GM12878 (cell line): ENCODE measurements at regions not wholly inside any gene's neighbourhood (a gene's known extent, or its start where the extent isn't known, plus 50 kb on each side); places are given as distances from the start of the nearest gene placed in this dataset.

Experiments used
- BRCA1 ChIP-seq: IDR thresholded peaks from 2 replicates; pipeline ENCODE4 v1.6.1; 2011; ENCODE audit warnings: low read depth, low read length, improper control_type of control experiment
- DPF2 ChIP-seq: fragments of 450-650 bp; IDR thresholded peaks from 2 replicates; pipeline ENCODE4 v1.6.1; 2017; ENCODE audit warnings: mild to moderate bottlenecking
- EGR1 ChIP-seq, 2 experiments: IDR thresholded peaks; 1 replicate in 1 of 2; 2 replicates in 1 of 2; pipeline ENCODE4 v1.6.1; 2011 to 2012; ENCODE audit warnings: low read depth in 2 of 2, low read length in 2 of 2, borderline replicate concordance in 1 of 2, mild to moderate bottlenecking in 1 of 2, moderate library complexity in 1 of 2
- HDAC2 ChIP-seq: fragments of 200-600 bp; sonication (generic); IDR thresholded peaks from 2 replicates; pipeline ENCODE4 v1.6.1; 2017
- POLR2A ChIP-seq: IDR thresholded peaks from 2 replicates; pipeline ENCODE4 v1.6.1; 2011; ENCODE audit warnings: low read depth, mild to moderate bottlenecking, low read length
- POLR2AphosphoS5 ChIP-seq: IDR thresholded peaks from 2 replicates; pipeline ENCODE4 v1.6.1; 2011; ENCODE audit warnings: mild to moderate bottlenecking, low read length, inconsistent platforms
- RAD21 ChIP-seq: IDR thresholded peaks from 2 replicates; pipeline ENCODE4 v1.6.1; 2011; ENCODE audit warnings: mild to moderate bottlenecking, low read depth, low read length, moderate library complexity; ENCODE audit not compliant: insufficient read depth
- RFX5 ChIP-seq: IDR thresholded peaks from 2 replicates; pipeline ENCODE4 v1.6.1; 2011; ENCODE audit warnings: low read depth, low read length, improper control_type of control experiment
- SP1 ChIP-seq: IDR thresholded peaks from one replicate; pipeline ENCODE4 v1.6.1; 2011; ENCODE audit warnings: low read depth, low read length
- STAT1 ChIP-seq: fragments of 450-650 bp; conservative IDR thresholded peaks from 2 replicates; pipeline ENCODE4 v1.6.1; 2014; ENCODE audit warnings: antibody characterized with exemption, mild to moderate bottlenecking
- YY1 ChIP-seq: IDR thresholded peaks from 2 replicates; pipeline ENCODE4 v1.6.1; 2011; ENCODE audit warnings: low read depth, mild to moderate bottlenecking, low read length
- TF ChIP-seq, protein P1 (sequence below), 3 experiments: IDR thresholded peaks in 2 of 3; conservative IDR thresholded peaks in 1 of 3; 2 replicates each; pipeline ENCODE4 v1.5.1; 2011; ENCODE audit warnings: low read depth in 3 of 3, low read length in 3 of 3, mild to moderate bottlenecking in 3 of 3, control low read depth in 2 of 3, moderate library complexity in 2 of 3, inconsistent platforms in 1 of 3, mixed read lengths in 1 of 3; ENCODE audit not compliant: control insufficient read depth in 2 of 3, insufficient read depth in 1 of 3; ENCODE audit errors: extremely low read depth in 1 of 3
- TF ChIP-seq, protein P2 (sequence below): IDR thresholded peaks from 2 replicates; pipeline ENCODE4 v1.6.1; 2011; ENCODE audit warnings: low read depth, mild to moderate bottlenecking, low read length, moderate library complexity, borderline replicate concordance; ENCODE audit errors: extremely low read depth

DNA sequence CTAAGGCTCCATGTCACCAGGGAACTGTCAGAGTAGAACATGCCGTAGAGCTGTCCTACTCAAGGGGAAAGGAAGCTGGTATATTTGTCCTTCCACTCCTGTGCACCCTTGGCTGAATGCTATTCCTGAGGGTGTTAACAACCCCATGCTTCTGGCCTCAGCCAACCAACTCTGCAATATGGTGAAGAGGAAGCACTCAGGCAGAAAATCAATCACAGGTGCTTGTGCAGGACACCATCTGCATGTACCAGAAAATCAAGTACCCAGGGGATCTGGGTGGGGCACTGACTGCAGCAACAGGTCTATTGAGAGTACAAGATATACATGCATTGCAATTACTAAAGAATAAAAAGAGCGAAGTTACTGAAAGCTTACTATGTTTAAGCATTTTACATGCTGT is 51.4 kb upstream of the NEK6 start:
- TF ChIP-seq, protein P1, sequence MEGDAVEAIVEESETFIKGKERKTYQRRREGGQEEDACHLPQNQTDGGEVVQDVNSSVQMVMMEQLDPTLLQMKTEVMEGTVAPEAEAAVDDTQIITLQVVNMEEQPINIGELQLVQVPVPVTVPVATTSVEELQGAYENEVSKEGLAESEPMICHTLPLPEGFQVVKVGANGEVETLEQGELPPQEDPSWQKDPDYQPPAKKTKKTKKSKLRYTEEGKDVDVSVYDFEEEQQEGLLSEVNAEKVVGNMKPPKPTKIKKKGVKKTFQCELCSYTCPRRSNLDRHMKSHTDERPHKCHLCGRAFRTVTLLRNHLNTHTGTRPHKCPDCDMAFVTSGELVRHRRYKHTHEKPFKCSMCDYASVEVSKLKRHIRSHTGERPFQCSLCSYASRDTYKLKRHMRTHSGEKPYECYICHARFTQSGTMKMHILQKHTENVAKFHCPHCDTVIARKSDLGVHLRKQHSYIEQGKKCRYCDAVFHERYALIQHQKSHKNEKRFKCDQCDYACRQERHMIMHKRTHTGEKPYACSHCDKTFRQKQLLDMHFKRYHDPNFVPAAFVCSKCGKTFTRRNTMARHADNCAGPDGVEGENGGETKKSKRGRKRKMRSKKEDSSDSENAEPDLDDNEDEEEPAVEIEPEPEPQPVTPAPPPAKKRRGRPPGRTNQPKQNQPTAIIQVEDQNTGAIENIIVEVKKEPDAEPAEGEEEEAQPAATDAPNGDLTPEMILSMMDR (IDR thresholded peaks at IDR 0.05 in 2 of 3, conservative IDR thresholded peaks at IDR 0.05 in 1 of 3; ENCODE audit: control insufficient read depth in 2 of 3, extremely low read depth in 1 of 3, insufficient read depth in 1 of 3, low read depth in 3 of 3, low read length in 3 of 3): no peak
- no peak for TF ChIP-seq DPF2
- TF ChIP-seq POLR2A: no peak
- TF ChIP-seq EGR1 (IDR thresholded peaks at IDR 0.05; ENCODE audit: borderline replicate concordance in 1 of 2, low read depth in 2 of 2, low read length in 2 of 2): no peak
- TF ChIP-seq, protein P2, sequence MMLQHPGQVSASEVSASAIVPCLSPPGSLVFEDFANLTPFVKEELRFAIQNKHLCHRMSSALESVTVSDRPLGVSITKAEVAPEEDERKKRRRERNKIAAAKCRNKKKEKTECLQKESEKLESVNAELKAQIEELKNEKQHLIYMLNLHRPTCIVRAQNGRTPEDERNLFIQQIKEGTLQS: no peak
- TF ChIP-seq BRCA1: no peak
- no peak for TF ChIP-seq SP1
- no peak for TF ChIP-seq RFX5
- no peak for TF ChIP-seq RAD21
- TF ChIP-seq POLR2AphosphoS5: no peak
- TF ChIP-seq YY1: no peak
- no peak for TF ChIP-seq STAT1
- TF ChIP-seq HDAC2: no peak
